ENCODE measurements at regions not wholly inside any gene's neighbourhood (a gene's known extent, or its start where the extent isn't known, plus 50 kb on each side); places are given as distances from the start of the nearest gene placed in this dataset.

DNA sequence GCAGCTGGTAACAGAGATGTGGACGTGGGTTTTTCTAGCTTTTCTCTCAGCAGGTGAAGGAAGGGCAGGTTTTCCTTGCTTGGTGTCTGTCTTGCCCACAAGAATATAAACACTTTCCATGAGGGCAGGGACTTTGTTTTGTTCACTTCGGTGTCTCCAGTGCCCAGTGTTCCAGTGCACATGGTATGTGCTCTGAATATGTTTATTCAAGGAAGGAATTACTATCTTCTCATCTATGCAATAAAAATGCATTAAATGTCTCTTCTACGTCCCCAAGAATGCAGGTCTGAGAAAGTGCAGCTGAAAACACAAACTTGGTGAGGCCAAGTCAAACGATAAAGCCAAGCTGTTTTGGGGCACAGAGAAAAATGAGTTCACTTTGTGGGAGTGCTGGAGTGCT lies 56.3 kb upstream of the PLET1 start:
- TF ChIP-seq, protein P1, sequence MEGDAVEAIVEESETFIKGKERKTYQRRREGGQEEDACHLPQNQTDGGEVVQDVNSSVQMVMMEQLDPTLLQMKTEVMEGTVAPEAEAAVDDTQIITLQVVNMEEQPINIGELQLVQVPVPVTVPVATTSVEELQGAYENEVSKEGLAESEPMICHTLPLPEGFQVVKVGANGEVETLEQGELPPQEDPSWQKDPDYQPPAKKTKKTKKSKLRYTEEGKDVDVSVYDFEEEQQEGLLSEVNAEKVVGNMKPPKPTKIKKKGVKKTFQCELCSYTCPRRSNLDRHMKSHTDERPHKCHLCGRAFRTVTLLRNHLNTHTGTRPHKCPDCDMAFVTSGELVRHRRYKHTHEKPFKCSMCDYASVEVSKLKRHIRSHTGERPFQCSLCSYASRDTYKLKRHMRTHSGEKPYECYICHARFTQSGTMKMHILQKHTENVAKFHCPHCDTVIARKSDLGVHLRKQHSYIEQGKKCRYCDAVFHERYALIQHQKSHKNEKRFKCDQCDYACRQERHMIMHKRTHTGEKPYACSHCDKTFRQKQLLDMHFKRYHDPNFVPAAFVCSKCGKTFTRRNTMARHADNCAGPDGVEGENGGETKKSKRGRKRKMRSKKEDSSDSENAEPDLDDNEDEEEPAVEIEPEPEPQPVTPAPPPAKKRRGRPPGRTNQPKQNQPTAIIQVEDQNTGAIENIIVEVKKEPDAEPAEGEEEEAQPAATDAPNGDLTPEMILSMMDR (IDR thresholded peaks at IDR 0.05): no peak
- no peak for TF ChIP-seq POLR2A (IDR thresholded peaks at IDR 0.05)
